Right hindlimb (tissue), 1 donor: ENCODE measurements at regions not wholly inside any gene's neighbourhood (a gene's known extent, or its start where the extent isn't known, plus 50 kb on each side); places are given as distances from the start of the nearest gene placed in this dataset.
"Not testable (repeated sequence)": the region's sequence is repeated elsewhere in the genome, so short reads cannot be mapped to it uniquely, and the experiment has no call there.

ENCODE experiments used
- DNase-seq: peaks from one replicate; pipeline ENCODE4 v3.0.0-alpha.2; 2018

DNA sequence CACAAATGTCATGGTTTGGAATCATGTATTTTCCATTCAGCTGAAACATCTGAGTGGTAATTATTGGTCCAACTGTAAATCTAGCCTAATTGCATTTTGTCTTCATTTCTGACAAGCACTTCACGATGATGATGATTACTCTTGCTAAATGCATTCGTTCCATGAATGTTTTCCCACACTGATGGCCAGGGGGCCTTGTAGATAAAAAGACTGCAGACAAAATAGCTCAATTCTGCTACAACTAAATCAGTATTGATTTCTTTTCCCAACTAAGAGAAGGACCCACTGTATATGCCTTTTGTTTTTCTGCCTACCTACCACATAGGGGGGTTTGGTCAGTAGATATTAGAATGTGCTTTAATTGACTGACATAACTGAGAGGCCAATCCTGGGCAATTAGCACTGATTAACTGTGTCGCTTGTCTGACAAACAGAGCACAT lies 1351.3 kb upstream of the NUDT12 start:
- DNase-seq = no peak

DNA sequence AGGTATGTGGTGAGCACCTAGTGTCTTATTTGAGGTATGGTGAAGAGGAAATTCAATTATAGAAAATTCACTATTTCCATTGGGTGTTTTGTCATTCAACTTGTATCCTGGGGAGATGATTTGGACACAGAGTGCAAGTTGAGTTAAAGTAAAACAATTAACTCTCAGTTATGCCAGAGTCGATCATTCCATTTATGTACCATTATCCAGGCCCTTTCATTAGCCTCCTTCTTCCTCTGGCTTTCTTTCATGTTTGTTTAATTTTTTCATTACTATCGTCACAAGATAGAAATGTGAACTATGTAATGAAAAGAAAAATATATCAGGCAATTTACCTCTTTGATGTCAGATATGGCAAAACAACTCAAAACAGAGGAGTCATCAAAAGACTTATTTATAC lies 1347.2 kb upstream of the NUDT12 start:
- no peak for DNase-seq

DNA sequence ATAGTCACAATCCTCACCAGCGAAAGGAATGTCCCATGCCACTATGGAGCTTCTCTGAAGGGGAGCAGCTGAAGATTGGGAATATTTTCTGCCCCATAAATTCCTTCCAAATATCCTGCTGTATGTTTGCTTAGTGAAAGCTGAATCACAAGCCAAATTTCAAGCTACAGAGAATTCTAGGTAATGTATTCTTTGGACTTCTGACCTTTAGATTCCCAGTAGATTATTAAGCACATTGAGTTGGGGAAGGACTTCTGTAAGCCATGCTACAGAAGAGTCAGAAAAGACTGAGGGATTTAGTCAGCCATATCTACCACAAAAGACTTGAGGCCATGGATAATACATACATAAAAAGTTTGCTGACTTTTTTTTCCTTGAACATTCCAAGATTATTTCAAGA lies 1342.0 kb upstream of the NUDT12 start:
- DNase-seq = no peak

DNA sequence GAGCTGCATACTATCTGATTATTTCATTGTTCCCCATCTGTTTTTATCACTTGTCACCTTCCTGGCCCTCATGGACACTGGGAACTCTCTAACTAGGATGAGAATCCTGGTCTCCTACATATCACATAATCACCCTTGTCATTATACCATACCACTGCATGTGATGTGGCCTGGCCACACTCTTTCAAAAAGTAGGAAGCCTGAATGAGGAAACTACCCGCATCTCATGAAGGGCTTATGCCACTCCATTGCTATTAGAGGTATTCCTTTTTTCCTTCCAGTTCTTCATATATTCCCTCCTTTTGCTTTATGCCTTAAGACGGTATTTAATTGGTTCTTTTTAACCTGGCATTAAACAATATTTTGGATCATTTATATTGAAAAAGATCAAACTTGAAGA lies 1341.4 kb upstream of the NUDT12 start:
- no peak for DNase-seq

DNA sequence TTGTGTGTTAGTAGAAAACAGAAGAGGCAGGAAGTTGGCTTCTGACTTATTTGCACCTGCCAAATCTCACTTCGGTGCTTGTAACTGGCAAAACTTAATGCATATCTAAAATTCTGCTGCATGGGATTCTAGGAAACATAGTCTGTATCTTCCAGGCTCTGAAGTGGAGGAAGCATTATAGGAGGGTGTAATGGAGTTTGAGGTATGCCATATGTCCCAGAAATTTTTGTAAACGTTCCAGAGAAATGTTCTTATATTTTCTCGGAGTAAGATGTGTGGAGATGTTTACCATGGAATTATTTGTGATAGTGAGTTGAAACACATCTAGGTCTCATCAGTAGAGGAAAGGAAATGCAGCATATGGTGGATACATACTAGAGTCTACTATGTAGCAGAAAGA lies 1329.0 kb upstream of the NUDT12 start:
- no peak for DNase-seq

DNA sequence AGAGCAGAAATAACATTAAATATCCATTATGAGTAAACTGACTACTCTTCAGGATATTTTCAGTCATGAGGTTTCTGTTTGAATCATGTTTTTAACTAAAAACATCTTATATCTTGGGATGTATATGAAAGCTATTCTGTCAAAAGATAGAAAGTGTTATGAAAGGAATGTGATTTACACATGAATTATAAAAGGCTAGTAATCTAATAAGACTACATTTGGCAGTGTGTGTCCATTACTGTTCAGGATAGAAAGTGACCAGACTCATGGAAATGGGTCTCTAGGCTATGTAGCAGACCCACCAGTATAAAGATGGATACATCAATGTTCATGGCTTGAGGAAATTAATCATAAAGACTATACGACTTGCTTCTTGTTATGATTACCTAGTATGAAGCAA lies 1328.2 kb upstream of the NUDT12 start:
- no peak for DNase-seq

DNA sequence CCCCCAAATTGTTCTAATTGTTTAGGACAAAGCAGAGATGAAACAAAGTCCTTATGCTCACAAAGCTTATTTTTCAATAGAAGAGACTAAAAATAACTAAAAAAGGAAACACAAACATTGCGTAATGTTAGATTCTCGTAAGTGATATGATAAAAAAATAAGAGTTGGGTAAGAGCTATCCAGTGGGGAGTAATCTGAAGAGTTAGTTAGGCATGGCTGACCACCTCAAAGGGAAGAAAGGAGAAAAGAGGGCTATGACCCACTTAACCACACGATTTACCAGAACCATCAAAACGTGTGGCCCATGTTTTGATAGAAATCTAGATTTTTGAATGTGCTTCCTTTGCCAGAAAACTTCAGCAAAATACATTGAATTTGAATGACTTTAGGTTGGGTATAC lies 1296.8 kb upstream of the NUDT12 start:
- no peak for DNase-seq

DNA sequence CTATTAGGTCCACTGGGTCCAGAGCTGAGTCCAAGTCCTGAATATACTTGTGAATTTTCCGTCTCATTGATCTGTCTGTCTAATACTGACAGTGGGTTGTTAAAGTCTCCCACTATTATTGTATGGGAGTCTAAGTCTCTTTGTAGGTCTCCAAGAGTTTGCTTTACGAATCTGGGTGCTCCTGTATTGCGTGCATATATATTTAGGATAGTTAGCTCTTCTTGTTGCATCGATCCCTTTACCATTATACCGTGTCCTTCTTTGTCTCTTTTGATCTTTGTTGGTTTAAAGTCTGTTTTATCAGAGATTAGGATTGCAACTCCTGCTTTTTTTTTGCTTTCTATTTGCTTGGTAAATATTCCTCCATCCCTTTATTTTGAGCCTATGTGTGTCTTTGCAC lies 1289.5 kb upstream of the NUDT12 start:
- not testable (repeated sequence) for DNase-seq

DNA sequence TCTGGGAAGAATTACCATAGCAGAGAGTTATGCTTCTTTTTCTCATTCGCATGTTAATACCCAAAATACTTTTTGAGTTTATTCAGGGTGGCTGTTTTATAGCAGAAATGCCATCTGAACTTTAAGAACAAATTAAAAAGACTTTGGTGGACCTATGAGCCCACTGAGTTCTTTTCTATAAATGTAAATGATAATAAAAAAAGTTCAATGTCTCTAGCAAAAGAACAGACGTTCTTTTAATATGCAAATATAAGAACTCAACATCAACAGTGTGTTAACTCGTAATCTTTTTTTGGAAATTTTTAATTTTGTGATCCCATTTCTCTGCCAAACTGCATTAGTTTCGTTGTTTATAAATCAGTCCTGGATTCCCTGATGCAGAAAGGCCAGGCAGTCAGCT lies 1283.0 kb upstream of the NUDT12 start:
- DNase-seq = no peak

DNA sequence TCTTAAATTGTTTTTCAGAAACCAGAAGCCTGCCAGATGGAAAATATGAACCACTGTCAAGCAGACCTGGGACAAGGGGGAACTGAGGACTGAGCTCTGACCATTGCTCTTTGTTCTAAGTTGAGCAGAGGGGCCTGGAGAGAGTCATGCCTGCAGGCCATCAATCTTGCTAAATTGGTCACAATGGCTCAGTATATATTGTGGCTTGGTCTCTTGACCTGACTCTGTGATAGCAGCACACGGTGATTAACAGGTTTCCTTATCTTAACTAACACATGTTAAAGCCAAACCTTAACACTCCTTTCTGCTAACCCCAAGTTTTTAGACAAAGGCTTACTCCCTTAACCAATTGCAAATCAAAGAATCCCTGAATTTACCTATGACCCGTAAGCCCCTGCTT lies 1281.2 kb upstream of the NUDT12 start:
- DNase-seq = no peak

DNA sequence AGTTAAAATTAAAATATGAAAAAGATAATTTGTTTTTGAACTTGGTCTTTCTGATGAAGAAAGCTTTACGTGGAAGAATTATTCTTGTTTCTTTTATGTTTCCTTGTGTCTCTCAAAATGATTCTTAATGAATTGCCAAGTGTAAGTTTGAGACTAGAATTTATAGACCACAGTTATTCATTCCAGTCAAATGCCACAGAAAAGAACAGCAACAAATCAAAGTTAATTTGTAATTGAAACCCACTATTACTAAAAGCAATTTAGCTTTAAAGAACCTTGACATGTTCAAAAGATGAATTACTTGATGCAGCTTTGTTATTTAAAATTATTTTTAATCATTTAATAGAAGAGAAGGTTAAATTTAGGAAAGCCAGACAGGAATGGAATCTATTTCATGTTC lies 1277.7 kb upstream of the NUDT12 start:
- no peak for DNase-seq

DNA sequence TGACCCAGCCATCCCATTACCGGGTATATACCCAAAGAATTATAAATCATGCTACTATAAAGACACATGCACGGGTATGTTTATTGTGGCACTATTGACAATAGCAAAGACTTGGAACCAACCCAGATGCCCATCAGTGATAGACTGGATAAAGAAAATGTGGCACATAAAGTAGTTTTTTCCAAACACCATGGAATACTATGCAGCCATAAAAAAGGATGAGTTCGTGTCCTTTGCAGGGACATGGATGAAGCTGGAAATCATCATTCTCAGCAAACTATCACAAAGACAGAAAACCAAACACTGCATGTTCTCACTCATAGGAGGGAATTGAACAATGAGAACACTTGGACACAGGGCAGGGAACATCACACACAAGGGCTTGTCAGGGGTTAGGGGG lies 1268.9 kb upstream of the NUDT12 start:
- DNase-seq = not testable (repeated sequence)

DNA sequence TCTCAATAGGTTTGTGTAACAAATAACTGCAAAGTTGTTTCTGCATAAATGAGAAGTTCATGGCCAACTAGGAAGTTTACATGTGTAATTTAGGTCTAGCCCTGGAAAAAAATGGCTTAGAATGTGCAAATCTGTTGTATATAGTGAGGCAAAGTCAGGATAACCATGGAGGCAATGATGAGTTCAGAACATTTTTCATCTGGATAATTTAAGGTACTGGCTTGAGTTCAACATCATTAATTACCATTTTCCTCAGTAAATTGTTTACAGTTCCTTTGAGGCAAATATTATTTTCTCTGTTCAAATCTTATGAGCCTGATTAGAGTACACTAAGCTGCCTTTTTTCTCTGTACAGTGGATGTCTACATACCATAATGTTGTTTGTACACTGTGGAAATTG lies 1259.0 kb upstream of the NUDT12 start:
- no peak for DNase-seq

DNA sequence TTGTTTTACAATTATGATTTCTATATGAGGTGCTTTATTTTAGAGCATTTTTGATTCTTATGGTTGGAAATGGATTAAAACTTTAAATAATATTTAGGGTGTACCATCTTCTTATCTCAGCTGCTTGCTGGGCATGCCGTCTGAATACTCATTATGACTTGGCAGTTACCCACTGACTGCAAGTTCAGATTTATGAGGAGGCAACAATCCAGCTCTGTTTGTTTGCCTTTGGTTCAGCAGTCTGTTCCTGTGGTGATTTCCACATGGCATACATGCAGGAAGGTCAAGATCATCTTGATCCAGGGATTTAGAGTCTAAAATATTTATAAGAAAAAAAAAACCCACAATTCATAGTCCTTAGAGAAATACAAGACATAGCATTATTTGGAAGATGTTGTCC lies 1254.5 kb upstream of the NUDT12 start:
- DNase-seq = no peak

DNA sequence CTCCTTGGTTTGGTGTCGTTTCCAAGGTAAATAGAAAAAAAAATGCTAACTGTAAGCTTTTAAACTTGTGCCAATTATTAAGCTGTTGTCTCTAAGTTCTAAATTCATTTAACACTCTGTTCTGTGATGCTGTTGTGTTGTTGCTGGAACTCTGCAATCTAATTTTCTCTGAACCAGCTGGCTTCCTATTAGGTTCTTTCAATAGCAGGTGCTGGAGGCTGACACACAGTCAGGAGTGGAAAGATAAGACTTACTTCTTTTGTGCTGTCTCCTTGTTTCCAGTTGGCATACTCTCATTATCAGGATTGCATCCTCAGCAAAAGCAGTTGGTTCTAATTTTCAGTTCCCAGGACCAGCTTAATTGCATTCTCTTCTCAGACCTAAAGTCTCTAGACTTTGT lies 1252.6 kb upstream of the NUDT12 start:
- no peak for DNase-seq

DNA sequence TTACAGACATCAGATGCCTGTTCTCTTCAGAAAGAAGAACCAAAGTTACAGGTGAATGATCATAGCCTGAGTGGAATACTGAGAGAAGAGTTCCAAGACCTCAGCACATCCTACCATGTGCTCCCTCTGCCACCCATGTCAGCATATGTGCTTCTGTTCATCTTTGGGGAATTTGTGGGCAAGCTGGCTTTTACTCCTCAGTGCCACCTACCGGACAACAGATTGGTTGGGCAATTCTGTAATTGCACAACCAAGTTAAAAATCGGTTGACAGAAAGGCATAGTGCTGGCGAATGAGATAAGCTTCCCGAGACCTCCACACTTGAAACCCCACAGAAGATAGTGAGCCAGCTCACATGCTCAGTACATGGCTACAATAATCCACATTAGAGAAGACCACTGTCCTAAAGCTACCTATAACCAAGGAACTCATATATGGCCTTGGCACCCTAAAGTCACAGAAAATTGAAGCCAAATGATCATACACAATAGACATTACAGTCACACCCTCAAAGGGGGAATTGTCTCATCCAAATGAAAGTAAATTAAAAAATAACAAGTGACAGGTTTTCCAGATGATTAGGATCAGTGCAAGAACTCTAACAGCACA lies 1238.0 kb upstream of the NUDT12 start:
- no peak for DNase-seq

DNA sequence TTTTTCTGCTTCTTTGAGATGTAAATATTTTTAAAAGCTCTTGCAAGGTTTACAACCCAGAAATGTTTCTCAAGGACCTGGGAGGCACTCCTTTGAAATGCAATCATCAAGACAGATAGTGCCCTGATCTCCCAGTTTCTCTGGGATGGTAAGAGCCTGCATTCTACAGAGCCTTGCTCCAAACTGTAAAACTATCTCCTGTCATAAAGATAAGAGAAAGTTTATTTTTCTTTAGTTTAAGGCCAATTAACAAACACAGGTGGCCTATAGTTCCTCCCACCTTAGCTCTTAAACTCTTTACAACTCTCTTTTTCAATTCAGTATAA lies 1231.1 kb upstream of the NUDT12 start:
- DNase-seq = no peak

DNA sequence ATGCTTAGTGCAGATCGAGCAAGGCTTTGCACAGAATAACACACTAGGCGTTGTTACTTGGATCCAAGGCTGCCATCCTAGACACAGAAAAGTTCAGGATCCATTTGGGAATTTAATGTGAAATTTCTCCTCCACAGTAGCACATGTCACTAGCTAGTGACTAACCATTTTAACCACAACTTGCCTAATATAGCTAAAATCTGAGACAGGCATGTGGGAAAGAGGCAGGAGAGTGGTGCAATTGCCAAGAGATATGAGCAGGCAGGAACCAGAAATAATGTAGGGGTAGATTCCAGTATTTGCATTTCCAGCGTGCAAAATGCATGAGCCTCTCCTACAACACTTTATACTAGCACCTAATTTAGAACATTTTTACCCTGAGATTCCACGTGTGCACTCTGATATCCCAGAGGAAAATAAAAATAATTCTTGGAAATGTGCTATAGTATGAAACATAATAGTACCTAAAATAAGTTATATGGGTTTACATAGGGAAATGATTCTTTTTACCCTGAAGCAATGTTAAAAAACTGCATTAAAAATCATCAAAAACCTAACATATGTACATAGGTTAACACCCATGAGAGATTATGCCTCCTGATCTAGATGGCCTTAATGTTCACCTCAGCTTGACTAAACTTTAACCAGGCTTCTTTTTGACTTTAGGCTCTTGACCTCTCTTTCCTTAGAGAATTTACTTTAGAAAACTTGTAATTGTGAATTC lies 1230.6 kb upstream of the NUDT12 start:
- DNase-seq = no peak

DNA sequence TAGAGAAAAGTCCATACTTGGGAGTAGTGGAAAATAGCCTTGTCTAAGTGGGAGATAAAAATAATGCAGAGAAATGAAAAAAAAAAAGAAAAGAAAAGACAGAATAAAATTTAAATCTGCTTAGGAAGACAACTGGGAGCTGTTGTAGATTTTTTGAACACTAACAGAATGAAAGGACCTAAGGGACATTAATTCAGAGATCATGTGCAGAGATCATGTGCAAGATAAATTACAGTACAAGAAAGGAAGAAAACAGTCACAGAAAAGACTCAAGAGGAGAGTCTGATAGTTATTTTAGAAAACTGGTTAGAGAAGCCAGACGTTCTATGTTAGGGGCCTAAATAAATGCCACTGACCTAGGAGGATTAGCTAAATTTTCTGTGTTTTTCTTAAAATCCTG lies 1226.8 kb upstream of the NUDT12 start:
- DNase-seq = no peak

DNA sequence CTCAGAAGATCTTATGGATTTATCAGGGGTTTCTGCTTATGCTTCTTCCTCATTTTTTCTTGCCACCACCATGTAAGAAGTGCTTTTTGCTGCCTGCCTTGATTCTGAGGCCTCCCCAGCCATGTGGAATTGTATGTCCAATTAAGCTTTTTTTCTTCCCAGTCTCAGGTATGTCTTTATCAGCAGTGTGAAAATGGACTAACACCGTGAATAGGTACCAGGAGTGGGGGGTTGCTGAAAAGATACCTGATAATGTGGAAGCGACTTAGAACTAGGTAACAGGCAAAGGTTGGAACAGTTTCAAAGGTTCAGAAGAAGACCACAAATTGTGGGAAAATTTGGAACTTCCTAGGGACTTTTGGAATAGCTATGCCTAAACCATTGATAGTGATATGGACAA lies 1222.5 kb upstream of the NUDT12 start:
- DNase-seq = no peak

DNA sequence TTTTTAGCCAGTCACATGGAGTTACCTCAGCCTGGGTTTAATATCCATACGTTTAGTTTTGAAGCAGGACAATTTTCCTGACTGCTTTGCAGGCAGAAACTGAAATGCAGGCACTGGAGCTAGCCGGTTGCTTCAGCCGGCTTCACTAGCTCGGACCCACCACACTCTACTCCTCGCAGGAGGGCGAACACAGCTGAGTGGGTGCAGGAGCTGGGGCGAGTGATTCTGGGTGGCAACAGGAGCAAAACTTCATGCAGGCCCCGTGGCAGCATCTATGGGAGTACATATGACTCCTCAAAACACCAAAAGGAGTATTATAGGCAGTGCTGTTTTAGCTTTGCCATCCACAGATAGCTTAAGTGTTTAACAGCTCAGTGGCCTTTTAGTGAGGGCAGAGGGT lies 1211.8 kb upstream of the NUDT12 start:
- DNase-seq = no peak

DNA sequence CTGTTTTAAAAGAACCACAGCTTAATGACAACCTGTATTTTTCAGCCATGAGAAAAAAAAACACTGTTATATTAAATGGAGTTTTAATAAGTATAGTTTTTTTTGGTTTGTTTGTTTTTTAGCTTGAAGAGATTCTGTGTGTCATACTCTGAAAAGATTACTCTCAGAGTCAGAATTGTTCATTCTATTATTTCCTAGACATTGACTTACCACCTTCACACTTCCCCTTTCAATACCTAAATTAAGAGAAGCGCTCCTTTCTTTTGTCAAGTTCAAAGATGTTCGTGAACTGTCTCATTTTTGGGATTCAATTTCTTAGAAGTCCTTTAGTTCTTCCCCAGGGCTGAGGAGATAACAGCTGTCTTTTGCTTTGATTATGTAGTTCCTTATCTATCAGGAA lies 1201.6 kb upstream of the NUDT12 start:
- no peak for DNase-seq

DNA sequence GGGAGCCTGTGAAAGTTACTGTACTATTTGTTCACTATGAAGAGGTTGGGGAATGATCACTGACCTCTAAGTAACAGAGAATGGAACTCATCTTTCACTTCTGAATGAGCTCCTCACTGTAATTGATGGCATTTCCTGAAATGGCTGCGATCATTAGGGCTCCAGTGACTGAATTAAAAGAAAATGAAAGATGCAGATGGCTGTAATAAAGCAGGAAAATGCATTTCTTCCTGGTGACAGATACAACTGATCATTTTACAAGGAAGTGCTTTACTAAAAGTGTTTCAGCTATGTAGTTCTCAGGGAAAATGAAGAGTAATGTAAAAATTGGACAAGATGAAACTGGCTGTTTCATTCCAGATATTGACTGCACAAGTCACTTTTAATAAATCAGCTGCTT lies 1200.6 kb upstream of the NUDT12 start:
- DNase-seq = no peak

DNA sequence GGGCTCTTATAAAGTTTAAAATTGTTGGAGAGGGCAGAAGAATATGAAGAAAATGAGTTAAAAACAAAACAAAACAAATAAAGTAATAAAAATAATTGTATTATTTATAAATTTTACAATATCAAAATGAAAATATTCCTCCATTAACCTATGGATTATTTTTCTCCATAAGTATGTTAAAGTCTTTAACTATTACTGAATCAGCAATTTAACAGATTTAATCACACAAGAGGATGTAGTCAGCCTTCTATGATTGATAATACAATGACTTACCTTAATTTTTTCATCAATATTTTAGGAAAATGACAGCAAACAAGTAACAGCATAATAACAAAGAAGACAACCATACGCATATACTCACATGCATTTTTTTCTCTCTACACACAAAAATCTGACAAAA lies 1195.3 kb upstream of the NUDT12 start:
- no peak for DNase-seq

DNA sequence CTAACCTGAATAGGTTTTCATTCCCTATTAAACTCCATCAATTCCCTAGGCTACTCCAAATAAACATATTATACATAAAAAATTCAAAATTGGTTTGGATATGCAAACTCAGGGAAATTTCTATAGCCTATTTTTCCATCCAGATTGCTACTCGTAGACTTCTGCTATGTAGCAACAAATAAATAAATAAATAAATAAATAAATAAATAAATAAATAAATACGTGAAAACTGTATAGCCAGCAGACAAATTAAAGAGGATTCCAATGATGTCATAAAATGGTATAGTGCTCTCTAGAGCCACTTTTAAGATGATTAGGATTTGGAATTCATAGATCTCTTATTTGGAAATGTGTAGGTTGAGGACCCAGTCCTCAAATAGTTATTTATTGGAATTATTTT lies 1193.2 kb upstream of the NUDT12 start:
- no peak for DNase-seq
